GM21723 (cell line): ENCODE measurements at regions not wholly inside any gene's neighbourhood (a gene's known extent, or its start where the extent isn't known, plus 50 kb on each side); places are given as distances from the start of the nearest gene placed in this dataset.

Experiments
- ATAC-seq: cut with Tn5 transposase; IDR thresholded peaks from one replicate; pipeline ENCODE4 v1.9.1; 2021; ENCODE audit warnings: mild to moderate bottlenecking, moderate library complexity; ENCODE audit not compliant: unreplicated experiment

- ATAC-seq, result no peak
These were observed 356.5 kb upstream of the SOX5 start for GRCh38 chr12:24306001-24306400.

- ATAC-seq, result no peak
These were observed 354.8 kb upstream of the SOX5 start for GRCh38 chr12:24304285-24304684.

GRCh38 chr12:24302708-24303107 lies 353.2 kb upstream of the SOX5 start:
- ATAC-seq, result no peak

GRCh38 chr12:24297516-24297915 lies 348.0 kb upstream of the SOX5 start:
- no peak for ATAC-seq

GRCh38 chr12:24293549-24293948 lies 344.1 kb upstream of the SOX5 start:
- no peak for ATAC-seq

GRCh38 chr12:24287963-24288362 lies 338.5 kb upstream of the SOX5 start:
- no peak for ATAC-seq

- no peak for ATAC-seq
These were observed 336.0 kb upstream of the SOX5 start for GRCh38 chr12:24285448-24285847.

GRCh38 chr12:24281341-24281740 lies 331.9 kb upstream of the SOX5 start:
- ATAC-seq, result no peak

- no peak for ATAC-seq
These were observed 330.8 kb upstream of the SOX5 start for GRCh38 chr12:24280056-24280842.

- no peak for ATAC-seq
These were observed 329.4 kb upstream of the SOX5 start for GRCh38 chr12:24278832-24279231.

- no peak for ATAC-seq
These were observed 321.5 kb upstream of the SOX5 start for GRCh38 chr12:24270965-24271364.

- no peak for ATAC-seq
These were observed 321.0 kb upstream of the SOX5 start for GRCh38 chr12:24270464-24270863.

- ATAC-seq, result no peak
These were observed 319.3 kb upstream of the SOX5 start for GRCh38 chr12:24268663-24269186.

GRCh38 chr12:24266982-24267381 lies 317.5 kb upstream of the SOX5 start:
- no peak for ATAC-seq

GRCh38 chr12:24256684-24257083 lies 307.2 kb upstream of the SOX5 start:
- no peak for ATAC-seq

- ATAC-seq, result no peak
These were observed 306.6 kb upstream of the SOX5 start for GRCh38 chr12:24255920-24256665.

- ATAC-seq, result no peak
These were observed 303.1 kb upstream of the SOX5 start for GRCh38 chr12:24252602-24253001.

- no peak for ATAC-seq
These were observed 297.5 kb upstream of the SOX5 start for GRCh38 chr12:24246934-24247333.

GRCh38 chr12:24246376-24246775 lies 296.9 kb upstream of the SOX5 start:
- no peak for ATAC-seq

GRCh38 chr12:24244801-24245200 lies 295.3 kb upstream of the SOX5 start:
- ATAC-seq, result no peak

GRCh38 chr12:24244231-24244630 lies 294.8 kb upstream of the SOX5 start:
- ATAC-seq, result no peak

- ATAC-seq, result no peak
These were observed 291.2 kb upstream of the SOX5 start for GRCh38 chr12:24240707-24241106.
